Brain microvascular endothelial cell (primary cell): ENCODE measurements at regions not wholly inside any gene's neighbourhood (a gene's known extent, or its start where the extent isn't known, plus 50 kb on each side); places are given as distances from the start of the nearest gene placed in this dataset.
"Not testable (repeated sequence)": the region's sequence is repeated elsewhere in the genome, so short reads cannot be mapped to it uniquely, and the experiment has no call there.

Experiments
- DNase-seq: peaks from one replicate; pipeline ENCODE4 v3.0.0-alpha.2; 2020
- H3K27ac ChIP-seq: fragments of 250-450 bp; sonication (Bioruptor Pico); 2 replicates; pipeline ENCODE4 v1.5.1; 2020; ENCODE audit warnings: mild to moderate bottlenecking, moderate library complexity
- H3K27me3 ChIP-seq: fragments of 250-450 bp; sonication (Bioruptor Pico); replicated peaks from 2 replicates; pipeline ENCODE4 v1.5.1; 2020; ENCODE audit warnings: mild to moderate bottlenecking
- H3K36me3 ChIP-seq: fragments of 250-450 bp; sonication (Bioruptor Pico); replicated peaks from 2 replicates; pipeline ENCODE4 v1.5.1; 2020; ENCODE audit warnings: mild to moderate bottlenecking
- H3K4me3 ChIP-seq: 2 replicates; pipeline ENCODE4 v1.5.1; 2011; ENCODE audit warnings: low read depth, mild to moderate bottlenecking, control low read depth, low read length, moderate library complexity
- in situ Hi-C: cut with HindIII; loops from 2 replicates; pipeline ENCODE4 v1.10.0; 2017; ENCODE audit warnings: low sequenced_read_pairs, low pct_ligation_motif_present
- TF ChIP-seq, protein P1 (sequence below): IDR thresholded peaks from 2 replicates; pipeline ENCODE4 v1.5.1; 2011; ENCODE audit warnings: low read depth, mild to moderate bottlenecking, moderate library complexity, low read length, control low read depth, inconsistent platforms; ENCODE audit errors: missing control alignments

GRCh38 chr2:225748609-225749008 is 349.1 kb downstream of the NYAP2 start:
- H3K27ac ChIP-seq, result no peak overlapping the region
- no peaks in the 10 kb centered on the region for H3K36me3 ChIP-seq
- in situ Hi-C loops, result no loop called here
- TF ChIP-seq, protein P1, sequence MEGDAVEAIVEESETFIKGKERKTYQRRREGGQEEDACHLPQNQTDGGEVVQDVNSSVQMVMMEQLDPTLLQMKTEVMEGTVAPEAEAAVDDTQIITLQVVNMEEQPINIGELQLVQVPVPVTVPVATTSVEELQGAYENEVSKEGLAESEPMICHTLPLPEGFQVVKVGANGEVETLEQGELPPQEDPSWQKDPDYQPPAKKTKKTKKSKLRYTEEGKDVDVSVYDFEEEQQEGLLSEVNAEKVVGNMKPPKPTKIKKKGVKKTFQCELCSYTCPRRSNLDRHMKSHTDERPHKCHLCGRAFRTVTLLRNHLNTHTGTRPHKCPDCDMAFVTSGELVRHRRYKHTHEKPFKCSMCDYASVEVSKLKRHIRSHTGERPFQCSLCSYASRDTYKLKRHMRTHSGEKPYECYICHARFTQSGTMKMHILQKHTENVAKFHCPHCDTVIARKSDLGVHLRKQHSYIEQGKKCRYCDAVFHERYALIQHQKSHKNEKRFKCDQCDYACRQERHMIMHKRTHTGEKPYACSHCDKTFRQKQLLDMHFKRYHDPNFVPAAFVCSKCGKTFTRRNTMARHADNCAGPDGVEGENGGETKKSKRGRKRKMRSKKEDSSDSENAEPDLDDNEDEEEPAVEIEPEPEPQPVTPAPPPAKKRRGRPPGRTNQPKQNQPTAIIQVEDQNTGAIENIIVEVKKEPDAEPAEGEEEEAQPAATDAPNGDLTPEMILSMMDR, result no peak
- no peak for DNase-seq
- H3K27me3 ChIP-seq, result no peaks in the 10 kb centered on the region
- H3K4me3 ChIP-seq, result no peak overlapping the region

DNA sequence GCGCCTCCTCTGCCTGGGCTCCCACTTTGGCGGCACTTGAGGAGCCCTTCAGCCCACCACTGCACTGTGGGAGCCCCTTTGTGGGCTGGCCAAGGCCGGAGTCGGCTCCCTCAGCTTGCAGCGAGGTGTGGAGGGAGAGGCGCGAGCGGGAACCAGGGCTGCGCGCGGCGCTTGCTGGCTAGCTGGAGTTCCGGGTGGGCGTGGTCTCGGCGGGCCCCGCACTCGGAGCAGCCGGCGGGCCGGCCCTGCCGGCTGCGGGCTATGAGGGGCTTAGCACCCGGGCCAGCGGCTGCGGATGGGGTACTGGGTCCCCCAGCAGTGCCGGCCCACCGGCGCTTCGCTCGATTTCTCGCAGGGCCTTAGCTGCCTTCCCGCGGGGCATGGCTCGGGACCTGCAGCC is 344.5 kb downstream of the NYAP2 start:
- in situ Hi-C loops, H3K4me3 ChIP-seq, H3K36me3 ChIP-seq, DNase-seq, H3K27me3 ChIP-seq, H3K27ac ChIP-seq: not testable (repeated sequence)

GRCh38 chr2:225742487-225742886 is 343.0 kb downstream of the NYAP2 start:
- in situ Hi-C loops, result no loop called here
- DNase-seq, result no peak
- Histone ChIP-seq H3K27ac (no peak overlapping the region), H3K27me3 (no peaks in the 10 kb centered on the region), H3K4me3 (no peak overlapping the region), H3K36me3 (no peaks in the 10 kb centered on the region)
- TF ChIP-seq, protein P1, result no peak

- Histone ChIP-seq H3K36me3 (no peaks in the 10 kb centered on the region), H3K27me3 (no peaks in the 10 kb centered on the region), H3K27ac (no peak overlapping the region), H3K4me3 (no peak overlapping the region)
- in situ Hi-C loops, result no loop called here
- TF ChIP-seq, protein P1, result no peak
- DNase-seq, result no peak
Measured at GRCh38 chr2:225740086-225740485, 340.6 kb downstream of the NYAP2 start.

- in situ Hi-C loops, result no loop called here
- TF ChIP-seq, protein P1, result no peak
- DNase-seq, result no peak
- H3K36me3 ChIP-seq, result no peaks in the 10 kb centered on the region
- H3K27me3 ChIP-seq, result no peaks in the 10 kb centered on the region
- H3K27ac ChIP-seq, result no peak overlapping the region
- H3K4me3 ChIP-seq, result no peak overlapping the region
Measured at GRCh38 chr2:225739328-225739727, 339.8 kb downstream of the NYAP2 start.

DNA sequence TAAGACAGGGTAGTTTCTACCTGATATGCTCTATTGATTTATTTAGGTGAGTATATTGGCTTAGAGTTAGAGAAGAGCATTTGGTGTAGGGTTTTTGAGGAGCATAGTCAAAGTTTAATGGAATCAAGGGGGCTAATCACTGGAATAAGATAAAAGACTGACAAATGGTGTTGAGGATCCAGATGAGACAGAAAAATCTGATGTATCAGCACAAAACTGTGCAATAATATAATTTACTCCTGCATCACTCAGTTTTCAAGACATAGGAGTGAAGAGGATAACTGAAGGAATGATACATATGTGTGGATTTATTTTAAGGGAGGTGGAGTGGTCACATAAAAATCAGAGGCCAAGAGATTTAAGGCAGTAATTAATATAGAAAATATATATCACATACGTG is 339.2 kb downstream of the NYAP2 start:
- in situ Hi-C loops, result no loop called here
- H3K36me3 ChIP-seq, result no peaks in the 10 kb centered on the region
- no peak overlapping the region for H3K27ac ChIP-seq
- DNase-seq, result no peak
- TF ChIP-seq, protein P1, result no peak
- H3K27me3 ChIP-seq, result no peaks in the 10 kb centered on the region
- H3K4me3 ChIP-seq, result no peak overlapping the region
